ENCODE measurements at regions not wholly inside any gene's neighbourhood (a gene's known extent, or its start where the extent isn't known, plus 50 kb on each side); places are given as distances from the start of the nearest gene placed in this dataset.

DNA sequence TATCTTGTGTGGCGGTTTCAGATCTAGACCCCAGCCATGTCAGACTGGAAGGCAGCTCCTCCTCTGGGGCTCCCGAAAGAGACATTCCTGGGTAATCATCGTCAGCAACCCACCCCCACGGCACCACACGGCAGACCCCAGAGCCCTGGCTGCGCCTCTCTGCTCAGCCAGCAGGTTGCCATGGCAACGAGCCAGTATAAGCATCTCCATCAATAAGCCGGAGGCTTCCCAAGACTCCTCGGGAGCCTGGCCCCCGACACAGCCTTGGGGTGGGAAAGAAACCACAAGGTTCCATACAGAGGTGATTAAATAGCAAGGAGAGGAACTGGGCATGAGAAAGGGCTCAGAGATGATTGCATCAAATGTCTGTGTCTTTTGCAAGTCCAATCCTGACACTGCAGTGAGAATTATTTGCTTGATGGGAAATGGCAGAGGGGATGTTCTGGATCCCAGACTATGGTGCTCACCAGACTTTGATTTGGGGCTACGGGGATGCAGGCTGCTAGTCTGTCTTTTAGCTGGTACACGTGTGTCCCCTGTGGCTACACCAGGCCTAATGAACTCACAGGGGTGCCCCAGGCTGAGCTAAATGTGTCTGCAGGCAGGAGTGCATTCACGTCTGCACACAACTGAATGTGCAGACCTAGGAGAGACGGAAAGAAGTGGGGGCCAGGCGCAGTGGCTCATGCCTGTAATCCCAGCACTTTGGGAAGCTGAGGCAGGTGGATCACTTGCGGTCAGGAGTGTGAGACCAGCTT is 320.5 kb upstream of the TNRC6C start:
- DNase-seq = peak; percentile 84

GRCh38 chr17:77640252-77640651 is 318.3 kb upstream of the TNRC6C start:
- DNase-seq = no peak

- DNase-seq = no peak
Measured at GRCh38 chr17:77640916-77641605, 317.4 kb upstream of the TNRC6C start.

DNA sequence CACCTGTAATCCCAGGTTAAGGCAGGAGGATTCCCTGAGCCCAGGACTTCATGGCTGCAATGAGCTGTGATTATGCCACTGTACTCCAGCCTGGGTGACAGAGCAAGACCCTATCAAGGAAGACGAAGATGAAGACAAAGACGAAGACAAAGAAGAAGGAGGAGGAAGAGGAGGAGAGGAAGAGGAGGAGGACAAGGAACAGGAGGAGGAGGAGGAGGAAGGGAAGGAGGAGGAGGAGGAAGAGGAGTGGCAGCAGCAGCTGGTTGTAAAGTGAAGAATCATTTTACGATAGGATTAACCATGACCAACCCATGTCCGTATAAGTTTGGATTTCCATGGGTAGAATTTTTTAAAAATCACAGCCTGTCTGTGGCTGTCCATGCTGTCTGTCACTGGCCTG is 316.8 kb upstream of the TNRC6C start:
- DNase-seq = no peak

DNA sequence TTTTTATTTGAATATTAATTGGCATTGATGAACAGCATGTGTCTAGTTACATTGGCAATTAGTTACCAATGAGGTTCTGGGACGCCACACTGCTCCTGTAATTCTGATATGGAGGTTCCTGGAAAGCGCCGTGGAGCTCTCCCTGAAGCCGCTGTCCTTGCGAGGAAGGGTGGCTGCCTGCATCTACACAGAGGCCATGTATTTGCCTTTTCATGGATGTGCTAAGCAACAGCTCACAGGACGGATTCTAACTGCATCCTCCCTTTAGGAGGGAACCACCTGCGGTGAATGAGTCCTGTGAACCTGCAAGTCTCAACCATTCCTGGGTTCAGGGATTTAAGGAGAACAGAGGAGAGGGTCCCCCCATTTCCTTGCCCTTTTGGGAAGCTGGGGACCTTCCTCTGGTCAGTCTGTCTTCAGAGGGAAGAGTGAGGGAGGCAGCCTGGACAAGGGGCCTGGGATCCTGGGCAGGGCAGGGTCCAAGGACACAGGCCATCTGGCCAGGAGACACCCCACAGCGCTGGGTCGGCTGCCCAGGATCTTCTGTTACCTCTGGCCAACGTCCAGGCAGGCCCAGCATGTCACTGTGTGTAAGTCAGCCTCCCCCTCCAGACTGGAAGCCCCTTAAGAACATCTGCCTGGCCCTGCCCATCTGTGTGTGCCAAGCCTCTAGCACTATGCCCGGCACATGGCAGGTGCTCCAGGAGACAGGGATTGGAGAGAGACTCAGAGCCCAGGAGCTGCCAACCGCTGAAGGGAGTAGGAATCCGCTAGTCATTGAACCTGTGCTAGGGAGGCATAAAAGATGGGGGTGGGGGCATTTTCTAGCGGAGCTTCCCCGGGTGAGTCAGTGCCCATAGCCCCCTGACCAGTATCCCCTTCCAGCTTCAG is 314.1 kb upstream of the TNRC6C start:
- no peak for DNase-seq

DNA sequence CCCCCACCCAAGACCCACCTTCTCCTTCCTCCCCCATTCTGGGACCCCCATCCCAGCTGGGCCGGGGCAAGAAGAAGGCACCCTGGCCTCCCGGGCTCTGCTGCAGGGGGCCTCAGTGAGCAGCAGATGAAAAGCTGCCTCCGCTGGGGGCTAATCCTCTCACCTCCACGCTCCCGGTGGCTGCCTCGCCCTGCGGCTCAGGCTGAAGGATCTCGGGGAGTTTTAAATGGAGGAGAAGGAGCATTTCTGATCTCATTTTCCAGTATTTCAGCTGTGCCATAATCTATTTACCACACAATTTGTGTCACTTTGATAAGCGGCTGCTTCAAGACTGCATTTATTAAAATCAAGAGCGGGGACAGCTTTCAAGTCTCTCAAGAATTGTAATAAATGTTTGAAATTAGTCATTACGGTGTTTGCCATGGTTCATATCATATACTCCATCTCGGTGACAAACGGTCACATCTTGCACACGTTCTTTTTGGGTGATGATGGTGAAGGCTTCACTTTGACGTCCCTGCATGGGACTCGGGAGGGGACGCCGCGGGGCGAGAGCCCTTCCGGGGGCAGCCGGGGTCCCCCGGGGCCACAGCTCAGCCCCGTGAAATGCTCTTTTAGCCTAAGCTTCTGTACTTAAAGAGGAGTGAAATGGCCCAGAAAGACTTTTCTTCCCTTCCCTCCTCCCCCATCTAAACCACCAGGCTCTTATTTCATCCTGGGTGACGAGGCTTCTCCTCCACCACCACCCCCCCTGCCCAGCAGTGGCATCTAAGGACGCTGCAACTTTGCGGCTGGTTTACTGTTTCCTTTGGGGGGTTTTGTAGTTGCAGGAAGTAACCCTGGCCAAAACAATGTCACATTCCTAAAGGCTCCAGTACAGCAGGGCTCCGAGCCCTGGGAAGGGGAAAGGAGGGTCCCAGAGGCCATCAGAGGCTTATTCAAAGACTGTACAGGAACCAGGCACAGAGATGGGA is 313.1 kb upstream of the TNRC6C start:
- DNase-seq = peak; percentile 22

DNA sequence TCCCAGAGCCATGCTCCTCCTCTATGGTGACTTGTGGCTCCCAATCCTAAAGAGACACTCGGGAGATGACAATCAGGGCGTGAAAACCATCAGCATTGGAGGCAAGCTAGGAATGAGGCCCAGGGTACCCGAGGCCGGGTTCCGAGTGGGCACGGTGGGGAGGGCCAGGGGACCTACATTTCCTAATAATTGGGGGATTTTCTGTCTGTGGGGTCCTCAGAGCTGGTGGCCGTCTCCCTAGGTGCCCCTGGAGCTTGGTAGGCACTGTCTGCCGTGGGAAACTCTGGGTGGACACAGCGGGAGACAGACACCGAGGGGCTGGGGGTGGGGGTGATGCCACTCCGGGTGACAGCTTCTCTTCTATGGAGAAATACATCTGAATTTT is 312.5 kb upstream of the TNRC6C start:
- DNase-seq = no peak

DNA sequence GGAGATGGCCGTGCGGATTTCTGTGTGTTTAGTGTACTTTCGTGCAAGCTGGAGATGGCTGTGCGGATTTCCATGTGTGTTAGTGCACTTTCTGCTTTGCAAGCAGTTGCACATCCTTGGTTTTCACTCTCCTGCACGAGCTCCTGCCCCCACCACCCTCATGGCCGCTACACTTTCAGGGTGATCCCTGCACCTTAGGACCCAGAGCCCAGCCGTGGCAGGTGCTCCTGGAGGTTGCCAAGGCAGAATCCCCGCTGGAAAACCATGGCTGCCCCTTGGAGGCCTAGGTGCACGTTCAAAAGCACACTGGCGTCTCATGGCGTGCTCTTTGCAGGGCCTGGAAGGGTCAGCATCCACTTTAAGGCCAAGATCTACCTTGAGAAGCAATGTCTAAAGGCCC is 311.0 kb upstream of the TNRC6C start:
- no peak for DNase-seq

- DNase-seq = no peak
Measured at GRCh38 chr17:77649717-77650211, 308.7 kb upstream of the TNRC6C start.

GRCh38 chr17:77651988-77652387 is 306.5 kb upstream of the TNRC6C start:
- DNase-seq = no peak

DNA sequence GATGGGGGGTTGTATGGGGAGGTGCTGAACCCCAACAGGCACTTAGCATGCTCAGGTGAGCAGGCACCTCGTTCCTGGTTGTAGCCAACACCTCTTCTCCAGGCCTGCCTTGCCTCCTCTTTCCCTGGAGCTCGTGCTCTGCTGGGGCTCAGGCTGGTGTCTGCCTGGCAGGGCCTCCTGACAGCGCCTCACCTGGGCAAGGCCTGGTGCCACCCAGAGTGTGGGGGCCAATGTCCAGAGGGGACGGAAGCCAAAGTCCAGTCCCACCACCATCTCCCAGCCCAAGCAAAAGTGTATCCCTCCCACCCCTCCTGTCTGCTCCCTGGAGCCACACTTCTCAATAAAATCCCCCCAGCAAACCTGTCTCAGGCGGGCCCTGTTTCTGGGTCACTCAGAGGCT is 304.2 kb upstream of the TNRC6C start:
- DNase-seq = no peak

- DNase-seq = no peak
Measured at GRCh38 chr17:77654850-77655249, 303.7 kb upstream of the TNRC6C start.

GRCh38 chr17:77656054-77656453 is 302.4 kb upstream of the TNRC6C start:
- DNase-seq = no peak

GRCh38 chr17:77657839-77658238 is 300.7 kb upstream of the TNRC6C start:
- DNase-seq = no peak

GRCh38 chr17:77660524-77660923 is 298.0 kb upstream of the TNRC6C start:
- no peak for DNase-seq

- DNase-seq = no peak
Measured at GRCh38 chr17:77662833-77663232, 295.7 kb upstream of the TNRC6C start.

GRCh38 chr17:77664097-77664729 is 294.3 kb upstream of the TNRC6C start:
- no peak for DNase-seq

- no peak for DNase-seq
Measured at GRCh38 chr17:77665833-77666232, 292.7 kb upstream of the TNRC6C start.

- no peak for DNase-seq
Measured at GRCh38 chr17:77666462-77666861, 292.0 kb upstream of the TNRC6C start.

- no peak for DNase-seq
Measured at GRCh38 chr17:77666881-77667395, 291.6 kb upstream of the TNRC6C start.

- DNase-seq = no peak
Measured at GRCh38 chr17:77667478-77667877, 291.0 kb upstream of the TNRC6C start.
